ENCODE measurements at regions not wholly inside any gene's neighbourhood (a gene's known extent, or its start where the extent isn't known, plus 50 kb on each side); places are given as distances from the start of the nearest gene placed in this dataset.

- Histone ChIP-seq H3K27me3 (replicated peaks in 1 of 7) (no peaks in the 10 kb centered on the region), H3K27ac (no peak overlapping the region), H3K4me3 (no peak overlapping the region), H3K9me3 (peaks cover 0 to 12% (median 6%) of the 10 kb centered on the region in 8 donors), H3K4me1 (peaks cover 0 to 7% (median 1%) of the 10 kb centered on the region in 6 donors), H3K36me3 (no peaks in the 10 kb centered on the region)
- no peak for DNase-seq
- intact Hi-C loops (cut with DNase I; ENCODE audit: low total_unique reads), result no loop called here
- 30 to 55% (median 43%) methylated on average over 3 of the region's 3 CpGs for WGBS, 5 donors
- TF ChIP-seq CTCF (IDR thresholded peaks at IDR 0.05 in 8 of 11, conservative IDR thresholded peaks at IDR 0.05 in 3 of 11) (no peak), POLR2A (IDR thresholded peaks at IDR 0.05) (no peak), POLR2AphosphoS5 (IDR thresholded peaks at IDR 0.05) (no peak)
Measured at GRCh38 chr12:24049101-24049500, 99.6 kb upstream of the SOX5 start.

GRCh38 chr12:24048446-24048845 is 99.0 kb upstream of the SOX5 start:
- peaks cover 0 to 7% (median 1%) of the 10 kb centered on the region in 6 donors for H3K4me1 ChIP-seq
- H3K27me3 ChIP-seq (replicated peaks in 1 of 7), result no peaks in the 10 kb centered on the region
- WGBS, 5 donors, result 92 to 98% (median 97%) methylated on average over 4 of the region's 4 CpGs
- TF ChIP-seq POLR2A (IDR thresholded peaks at IDR 0.05), result no peak
- TF ChIP-seq CTCF (IDR thresholded peaks at IDR 0.05 in 8 of 11, conservative IDR thresholded peaks at IDR 0.05 in 3 of 11), result no peak
- no peak for TF ChIP-seq POLR2AphosphoS5 (IDR thresholded peaks at IDR 0.05)
- intact Hi-C loops (cut with DNase I; ENCODE audit: low total_unique reads), result no loop called here
- DNase-seq, result no peak
- no peaks in the 10 kb centered on the region for H3K36me3 ChIP-seq
- H3K27ac ChIP-seq, result no peak overlapping the region
- no peak overlapping the region for H3K4me3 ChIP-seq
- H3K9me3 ChIP-seq, result peaks cover 0 to 12% (median 6%) of the 10 kb centered on the region in 8 donors

GRCh38 chr12:24047326-24047725 is 97.9 kb upstream of the SOX5 start:
- TF ChIP-seq POLR2A (IDR thresholded peaks at IDR 0.05) (no peak), CTCF (IDR thresholded peaks at IDR 0.05 in 8 of 11, conservative IDR thresholded peaks at IDR 0.05 in 3 of 11) (no peak), POLR2AphosphoS5 (IDR thresholded peaks at IDR 0.05) (no peak)
- intact Hi-C loops (cut with DNase I; ENCODE audit: low total_unique reads), result no loop called here
- 69 to 93% (median 77%) methylated on average over 4 of the region's 4 CpGs for WGBS, 5 donors

GRCh38 chr12:24045816-24046257 is 96.4 kb upstream of the SOX5 start:
- peaks cover 0 to 7% (median 1%) of the 10 kb centered on the region in 6 donors for H3K4me1 ChIP-seq
- 3 to 6% (median 5%) methylated on average over 5 of the region's 5 CpGs for WGBS, 5 donors
- no peak overlapping the region for H3K27ac ChIP-seq

More at GRCh38 chr12:24047326-24047725, 97.9 kb upstream of the SOX5 start:
- Histone ChIP-seq H3K27ac (no peak overlapping the region), H3K9me3 (peaks cover 0 to 12% (median 6%) of the 10 kb centered on the region in 8 donors), H3K4me1 (peaks cover 0 to 7% (median 1%) of the 10 kb centered on the region in 6 donors), H3K4me3 (no peak overlapping the region), H3K27me3 (replicated peaks in 1 of 7) (no peaks in the 10 kb centered on the region), H3K36me3 (no peaks in the 10 kb centered on the region)
- no peak for DNase-seq

More at GRCh38 chr12:24045816-24046257, 96.4 kb upstream of the SOX5 start:
- no peak for DNase-seq
- Histone ChIP-seq H3K9me3 (peaks cover 0 to 12% (median 6%) of the 10 kb centered on the region in 8 donors), H3K36me3 (no peaks in the 10 kb centered on the region), H3K4me3 (no peak overlapping the region), H3K27me3 (replicated peaks in 1 of 7) (no peaks in the 10 kb centered on the region)
- TF ChIP-seq POLR2AphosphoS5 (IDR thresholded peaks at IDR 0.05) (no peak), POLR2A (IDR thresholded peaks at IDR 0.05) (no peak), CTCF (IDR thresholded peaks at IDR 0.05 in 8 of 11, conservative IDR thresholded peaks at IDR 0.05 in 3 of 11) (no peak)
- intact Hi-C loops (cut with DNase I; ENCODE audit: low total_unique reads), result no loop called here

Measured in spleen (tissue), 11 donors.